Activated CD8-positive, alpha-beta T cell treated with anti-CD3 and anti-CD28 coated beads for 36 hours (primary cell): ENCODE measurements at regions not wholly inside any gene's neighbourhood (a gene's known extent, or its start where the extent isn't known, plus 50 kb on each side); places are given as distances from the start of the nearest gene placed in this dataset.

Source experiments
- ATAC-seq: fragments of 200-7000 bp; cut with Tn5 transposase; one replicate; pipeline ENCODE4 v1.10.0; 2021; ENCODE audit warnings: mild to moderate bottlenecking, moderate library complexity
- CTCF ChIA-PET: fragments of 350-600 bp; sonication (Branson Sonifier 250); formaldehyde crosslinking; loops from one replicate; lab custom pipeline; 2021; ENCODE audit warnings: antibody characterized with exemption; lab: Charles Lee
- POLR2A ChIA-PET: fragments of 350-600 bp; sonication (Branson Sonifier 250); formaldehyde crosslinking; loops from one replicate; lab custom pipeline; 2021; ENCODE audit warnings: antibody characterized with exemption; lab: Charles Lee
- DNase-seq: peaks from one replicate; pipeline ENCODE4 v3.0.0-alpha.2; 2020
- H3K27ac Mint-ChIP-seq: one replicate; pipeline ENCODE4 v1.8.0; 2021; ENCODE audit warnings: mild to moderate bottlenecking, mixed read lengths
- H3K27me3 Mint-ChIP-seq: one replicate; pipeline ENCODE4 v1.8.0; 2021; ENCODE audit warnings: mixed read lengths
- H3K36me3 Mint-ChIP-seq: one replicate; pipeline ENCODE4 v1.8.0; 2021; ENCODE audit warnings: low read depth, mixed read lengths
- H3K4me1 Mint-ChIP-seq: one replicate; pipeline ENCODE4 v1.8.0; 2021; ENCODE audit warnings: low read depth, mixed read lengths
- H3K4me3 Mint-ChIP-seq: one replicate; pipeline ENCODE4 v1.8.0; 2021; ENCODE audit warnings: mild to moderate bottlenecking, moderate library complexity, mixed read lengths
- H3K9me3 Mint-ChIP-seq: one replicate; pipeline ENCODE4 v1.8.0; 2021; ENCODE audit warnings: mixed read lengths
- CTCF ChIP-seq: fragments of 200-600 bp; IDR thresholded peaks from one replicate; pipeline ENCODE4 v1.8.0; 2022; ENCODE audit warnings: antibody characterized with exemption, mild to moderate bottlenecking
- intact Hi-C: fragments of 100-400 bp; cut with micrococcal nuclease; formaldehyde crosslinking; loops from one replicate; pipeline ENCODE4 v1.10.0; 2022

- Mint-ChIP-seq H3K27ac (no peak overlapping the region), H3K9me3 (peaks cover 2% of the 10 kb centered on the region), H3K36me3 (no peaks in the 10 kb centered on the region), H3K4me3 (no peak overlapping the region), H3K4me1 (peaks cover 3% of the 10 kb centered on the region), H3K27me3 (no peaks in the 10 kb centered on the region)
- ChIA-PET CTCF (no interaction called here), POLR2A (no interaction called here)
- TF ChIP-seq CTCF: no peak
- intact Hi-C loops: no loop called here
- DNase-seq: no peak
- ATAC-seq: no peak
Measured at GRCh38 chr2:59853032-59853431, 700.4 kb downstream of the BCL11A start.

GRCh38 chr2:59851836-59852475 lies 701.5 kb downstream of the BCL11A start:
- Mint-ChIP-seq H3K36me3 (no peaks in the 10 kb centered on the region), H3K27ac (no peak overlapping the region), H3K4me3 (no peak overlapping the region), H3K9me3 (no peaks in the 10 kb centered on the region), H3K27me3 (no peaks in the 10 kb centered on the region), H3K4me1 (no peaks in the 10 kb centered on the region)
- DNase-seq: no peak
- TF ChIP-seq CTCF: no peak
- ChIA-PET CTCF (no interaction called here), POLR2A (no interaction called here)
- no peak for ATAC-seq
- intact Hi-C loops: no loop called here

GRCh38 chr2:59850554-59850953 lies 702.9 kb downstream of the BCL11A start:
- CTCF ChIA-PET: interaction anchor here (0.7 kb wide), 1 partner anchor 40 kb away, joined by 6 read pairs; no protein-coding TSS in a partner anchor
- POLR2A ChIA-PET: no interaction called here
- Mint-ChIP-seq H3K9me3 (no peaks in the 10 kb centered on the region), H3K4me3 (no peak overlapping the region), H3K27me3 (no peaks in the 10 kb centered on the region), H3K27ac (no peak overlapping the region), H3K36me3 (no peaks in the 10 kb centered on the region), H3K4me1 (no peaks in the 10 kb centered on the region)
- intact Hi-C loops: no loop called here
- ATAC-seq (no peak), DNase-seq (no peak)
- TF ChIP-seq CTCF: no peak

GRCh38 chr2:59833941-59834340 lies 719.5 kb downstream of the BCL11A start:
- no peak overlapping the region for H3K27ac Mint-ChIP-seq
- ChIA-PET POLR2A (no interaction called here), CTCF (no interaction called here)
- TF ChIP-seq CTCF: no peak
- no peak for DNase-seq
- peaks cover 2% of the 10 kb centered on the region for H3K9me3 Mint-ChIP-seq
- H3K4me3 Mint-ChIP-seq: no peak overlapping the region
- no peaks in the 10 kb centered on the region for H3K4me1 Mint-ChIP-seq
- intact Hi-C loops: no loop called here
- no peaks in the 10 kb centered on the region for H3K27me3 Mint-ChIP-seq
- no peak for ATAC-seq
- no peaks in the 10 kb centered on the region for H3K36me3 Mint-ChIP-seq

GRCh38 chr2:59830601-59831000 lies 722.9 kb downstream of the BCL11A start:
- no peak for ATAC-seq
- H3K27ac Mint-ChIP-seq: no peak overlapping the region
- POLR2A ChIA-PET: no interaction called here
- H3K36me3 Mint-ChIP-seq: no peaks in the 10 kb centered on the region
- H3K4me3 Mint-ChIP-seq: no peak overlapping the region
- no peaks in the 10 kb centered on the region for H3K27me3 Mint-ChIP-seq
- H3K4me1 Mint-ChIP-seq: no peaks in the 10 kb centered on the region
- no peak for TF ChIP-seq CTCF
- peaks cover 2% of the 10 kb centered on the region for H3K9me3 Mint-ChIP-seq
- intact Hi-C loops: no loop called here
- no peak for DNase-seq
- CTCF ChIA-PET: no interaction called here
